ENCODE measurements at regions not wholly inside any gene's neighbourhood (a gene's known extent, or its start where the extent isn't known, plus 50 kb on each side); places are given as distances from the start of the nearest gene placed in this dataset.

DNA sequence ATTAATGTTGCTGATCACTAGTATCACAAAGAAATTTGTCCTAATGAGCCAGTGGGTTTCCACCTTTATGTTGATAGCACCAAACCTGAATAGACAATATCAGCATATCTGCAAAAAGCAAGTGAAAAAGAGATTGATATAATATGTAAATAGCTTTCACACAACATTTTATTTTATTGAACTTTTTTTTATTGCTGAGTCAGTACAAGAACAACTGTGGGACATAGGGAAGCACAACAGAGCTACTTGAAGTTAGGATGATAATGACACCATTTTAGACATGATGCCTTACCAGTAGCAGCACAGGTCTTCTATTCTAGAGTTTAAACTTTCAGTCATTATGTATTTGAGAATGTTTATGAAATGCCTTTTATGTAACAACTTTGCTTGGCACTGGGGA, 554.1 kb upstream of the SETBP1 start:
- H3K4me1 ChIP-seq (ENCODE audit: insufficient read depth) = no peaks in the 10 kb centered on the region
- no peak for DNase-seq
- no peak overlapping the region for H3K27ac ChIP-seq
- no peaks in the 10 kb centered on the region for H3K27me3 ChIP-seq
- H3K4me3 ChIP-seq = no peak overlapping the region
- no peaks in the 10 kb centered on the region for H3K9me3 ChIP-seq
- H3K36me3 ChIP-seq = no peaks in the 10 kb centered on the region
- TF ChIP-seq POLR2A (IDR thresholded peaks at IDR 0.05) (no peak), EP300 (IDR thresholded peaks at IDR 0.05) (no peak)
- TF ChIP-seq, protein P1, sequence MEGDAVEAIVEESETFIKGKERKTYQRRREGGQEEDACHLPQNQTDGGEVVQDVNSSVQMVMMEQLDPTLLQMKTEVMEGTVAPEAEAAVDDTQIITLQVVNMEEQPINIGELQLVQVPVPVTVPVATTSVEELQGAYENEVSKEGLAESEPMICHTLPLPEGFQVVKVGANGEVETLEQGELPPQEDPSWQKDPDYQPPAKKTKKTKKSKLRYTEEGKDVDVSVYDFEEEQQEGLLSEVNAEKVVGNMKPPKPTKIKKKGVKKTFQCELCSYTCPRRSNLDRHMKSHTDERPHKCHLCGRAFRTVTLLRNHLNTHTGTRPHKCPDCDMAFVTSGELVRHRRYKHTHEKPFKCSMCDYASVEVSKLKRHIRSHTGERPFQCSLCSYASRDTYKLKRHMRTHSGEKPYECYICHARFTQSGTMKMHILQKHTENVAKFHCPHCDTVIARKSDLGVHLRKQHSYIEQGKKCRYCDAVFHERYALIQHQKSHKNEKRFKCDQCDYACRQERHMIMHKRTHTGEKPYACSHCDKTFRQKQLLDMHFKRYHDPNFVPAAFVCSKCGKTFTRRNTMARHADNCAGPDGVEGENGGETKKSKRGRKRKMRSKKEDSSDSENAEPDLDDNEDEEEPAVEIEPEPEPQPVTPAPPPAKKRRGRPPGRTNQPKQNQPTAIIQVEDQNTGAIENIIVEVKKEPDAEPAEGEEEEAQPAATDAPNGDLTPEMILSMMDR (IDR thresholded peaks at IDR 0.05) = no peak
- intact Hi-C loops (cut with DNase I) = no loop called here

DNA sequence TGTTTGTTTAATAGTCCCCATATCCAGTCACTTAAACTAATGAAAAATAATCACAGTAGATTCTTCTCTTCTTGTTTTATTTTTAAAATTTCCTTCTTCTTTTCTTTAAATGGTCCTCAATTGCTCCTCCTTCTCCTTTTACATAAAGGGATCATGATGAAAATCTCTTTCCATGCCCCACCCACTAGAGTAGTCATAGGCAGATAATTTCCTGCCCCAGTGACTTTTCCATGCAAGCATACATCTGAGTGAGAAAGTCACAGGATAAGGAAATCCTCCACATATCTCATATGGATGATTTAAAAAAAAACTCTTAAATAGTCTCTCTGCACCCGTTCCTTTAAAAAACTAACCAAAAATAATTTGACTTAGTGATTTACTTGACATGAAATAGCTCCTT, 552.3 kb upstream of the SETBP1 start:
- Histone ChIP-seq H3K27me3 (no peaks in the 10 kb centered on the region), H3K9me3 (no peaks in the 10 kb centered on the region), H3K36me3 (no peaks in the 10 kb centered on the region), H3K4me3 (no peak overlapping the region), H3K27ac (no peak overlapping the region), H3K4me1 (ENCODE audit: insufficient read depth) (no peaks in the 10 kb centered on the region)
- 69 to 71% (median 70%) methylated on average over 1 of the region's 1 CpG for WGBS, 3 donors
- DNase-seq = no peak
- TF ChIP-seq, protein P1 (IDR thresholded peaks at IDR 0.05) = no peak
- TF ChIP-seq POLR2A (IDR thresholded peaks at IDR 0.05) (no peak), EP300 (IDR thresholded peaks at IDR 0.05) (no peak)
- intact Hi-C loops (cut with DNase I) = no loop called here

DNA sequence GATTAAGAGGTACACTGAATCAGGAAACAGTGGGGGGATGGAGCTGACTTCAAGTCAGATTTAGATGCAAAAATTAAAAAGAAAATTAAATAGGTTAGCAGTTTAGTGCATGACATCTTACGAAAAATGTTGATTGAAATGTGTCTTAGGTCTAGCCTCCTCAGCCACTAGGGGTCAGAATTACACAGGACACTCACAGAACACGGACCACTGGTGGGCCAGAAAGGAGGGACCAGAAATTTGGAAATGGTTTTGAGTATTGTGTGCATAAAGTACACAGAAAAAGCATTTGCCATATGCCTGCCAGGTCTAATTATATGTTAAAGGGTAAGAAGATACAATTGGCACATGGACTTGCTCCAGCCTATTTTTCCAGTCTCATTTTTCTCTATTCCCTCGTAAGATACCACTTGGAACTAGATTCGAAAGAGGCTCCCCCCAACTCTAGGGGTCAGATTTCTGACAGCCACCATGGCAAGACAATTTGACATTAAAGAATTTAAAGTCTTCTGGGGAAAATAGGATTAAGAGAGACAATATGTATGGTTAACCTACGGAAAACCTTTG, 550.2 kb upstream of the SETBP1 start:
- no peak overlapping the region for H3K27ac ChIP-seq
- no peak for DNase-seq
- intact Hi-C loops (cut with DNase I) = no loop called here
- no peak for TF ChIP-seq EP300 (IDR thresholded peaks at IDR 0.05)
- TF ChIP-seq POLR2A (IDR thresholded peaks at IDR 0.05) = no peak
- TF ChIP-seq, protein P1 (IDR thresholded peaks at IDR 0.05) = no peak
- 72 to 74% (median 73%) methylated on average over 5 of the region's 5 CpGs for WGBS, 3 donors
- H3K4me3 ChIP-seq = no peak overlapping the region
- H3K4me1 ChIP-seq (ENCODE audit: insufficient read depth) = no peaks in the 10 kb centered on the region
- no peaks in the 10 kb centered on the region for H3K27me3 ChIP-seq
- H3K36me3 ChIP-seq = no peaks in the 10 kb centered on the region
- no peaks in the 10 kb centered on the region for H3K9me3 ChIP-seq

DNA sequence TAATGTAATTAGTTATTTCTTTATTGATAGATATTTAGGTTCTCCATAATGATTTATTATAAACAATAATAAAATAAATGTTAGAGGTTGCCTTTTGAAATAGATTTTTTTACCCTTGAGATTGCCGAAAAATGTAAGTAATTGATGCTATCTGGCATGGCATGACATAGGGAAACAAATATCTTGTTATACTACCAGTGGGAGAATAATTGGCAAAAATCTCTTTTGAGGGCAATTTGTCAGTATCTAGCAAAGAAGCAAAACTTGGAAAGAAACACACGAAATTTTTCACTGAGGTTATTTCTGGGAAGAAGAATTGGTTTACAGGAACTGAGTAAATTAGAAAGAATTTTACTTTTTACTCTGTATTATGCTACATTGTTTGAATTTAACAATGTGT, 547.2 kb upstream of the SETBP1 start:
- no peak for DNase-seq
- TF ChIP-seq POLR2A (IDR thresholded peaks at IDR 0.05) = no peak
- TF ChIP-seq, protein P1 (IDR thresholded peaks at IDR 0.05) = no peak
- TF ChIP-seq EP300 (IDR thresholded peaks at IDR 0.05) = no peak
- WGBS, 3 donors = 26 to 39% (median 35%) methylated on average over 2 of the region's 2 CpGs
- no peaks in the 10 kb centered on the region for H3K36me3 ChIP-seq
- no peak overlapping the region for H3K27ac ChIP-seq
- intact Hi-C loops (cut with DNase I) = no loop called here
- H3K4me1 ChIP-seq (ENCODE audit: insufficient read depth) = no peaks in the 10 kb centered on the region
- no peak overlapping the region for H3K4me3 ChIP-seq
- no peaks in the 10 kb centered on the region for H3K9me3 ChIP-seq
- no peaks in the 10 kb centered on the region for H3K27me3 ChIP-seq
